HCT116 (cell line): ENCODE measurements at regions not wholly inside any gene's neighbourhood (a gene's known extent, or its start where the extent isn't known, plus 50 kb on each side); places are given as distances from the start of the nearest gene placed in this dataset.

Experiments
- ATAC-seq: fragments of 200-7000 bp; cut with Tn5 transposase; 2 replicates; pipeline ENCODE4 v1.9.1; 2020; ENCODE audit warnings: mild to moderate bottlenecking, moderate library complexity
- BruUV-seq: library from RNA; stranded (reverse); fragments of 400-500 nt; replicated peaks from 2 replicates; lab custom pipeline; 2021; lab: Mats Ljungman, UMichigan
- CTCF ChIA-PET: fragments of 300-600 bp; sonication (Branson Sonifier 250); formaldehyde crosslinking; loops from one replicate; lab custom pipeline; 2021; ENCODE audit warnings: antibody characterized with exemption; lab: Charles Lee
- POLR2A ChIA-PET: fragments of 300-600, 350-600 bp; sonication (Branson Sonifier 250); formaldehyde crosslinking; loops from one replicate; lab custom pipeline; 2021; ENCODE audit warnings: antibody characterized with exemption; lab: Charles Lee
- RAD21 ChIA-PET, 2 experiments: fragments of 300-600 bp; sonication (Branson Sonifier 250); formaldehyde crosslinking; loops; one replicate each; lab custom pipeline; 2023; ENCODE audit warnings: low total read pairs in 2 of 2; ENCODE audit not compliant: uncharacterized antibody in 2 of 2, unreplicated experiment in 2 of 2, low non-redundant PET in 1 of 2; lab: Charles Lee
- DNase-seq: peaks from one replicate; pipeline ENCODE4 v3.0.0-alpha.2; 2010; ENCODE audit warnings: low read depth, low spot score
- H2AFZ ChIP-seq: fragments of 200-600 bp; shearing (Covaris generic), sonication (generic); 2 replicates; pipeline ENCODE4 v1.6.1; 2017; ENCODE audit warnings: low read depth, mixed run types, mixed read lengths, antibody characterized with exemption, low read length; ENCODE audit not compliant: poor library complexity, severe bottlenecking
- H3K27ac ChIP-seq: 2 replicates; pipeline ENCODE4 v1.5.1; 2012; ENCODE audit warnings: low read depth, low read length
- H3K27me3 ChIP-seq: fragments of 200-600 bp; sonication (generic); 2 replicates; pipeline ENCODE4 v1.6.1; 2016; ENCODE audit warnings: mixed run types, low read length, mixed read lengths; ENCODE audit not compliant: insufficient read depth
- H3K36me3 ChIP-seq, 2 experiments: fragments of 200-500 bp in 1 of 2; fragments of 200-600 bp in 1 of 2; sonication (Bioruptor generic) in 1 of 2; sonication (generic) in 1 of 2; 2 replicates each; pipeline versions ENCODE4 v1.5.1 to v1.6.1; 2014 to 2016; ENCODE audit warnings: low read length in 2 of 2, inconsistent platforms in 1 of 2, mixed read lengths in 1 of 2, mixed run types in 1 of 2; ENCODE audit not compliant: insufficient read depth in 2 of 2, control insufficient read depth in 1 of 2
- H3K4me1 ChIP-seq, 2 experiments: fragments of 200-600 bp in 1 of 2; sonication (generic) in 1 of 2; 2 replicates each; pipeline versions ENCODE4 v1.5.1 to v1.6.1; 2012 to 2017; ENCODE audit warnings: low read length in 2 of 2, inconsistent platforms in 1 of 2, mild to moderate bottlenecking in 1 of 2, mixed read lengths in 1 of 2, mixed run types in 1 of 2, moderate library complexity in 1 of 2; ENCODE audit not compliant: insufficient read depth in 2 of 2, control insufficient read depth in 1 of 2
- H3K4me2 ChIP-seq: fragments of 200-600 bp; sonication (generic); 2 replicates; pipeline ENCODE4 v1.6.1; 2017; ENCODE audit warnings: mixed run types, low read length, mixed read lengths
- H3K4me3 ChIP-seq, 2 experiments: fragments of 200-600 bp in 1 of 2; sonication (generic) in 1 of 2; replicated peaks in 1 of 2; 2 replicates each; pipeline ENCODE4 v1.5.1; 2011 to 2016; ENCODE audit warnings: low read length in 2 of 2, control low read depth in 1 of 2, low read depth in 1 of 2, mild to moderate bottlenecking in 1 of 2, mixed read lengths in 1 of 2, mixed run types in 1 of 2
- H3K79me2 ChIP-seq: fragments of 200-600 bp; sonication (generic); 2 replicates; pipeline ENCODE4 v1.6.1; 2017; ENCODE audit warnings: mild to moderate bottlenecking, mixed run types, low read length, moderate library complexity, mixed read lengths; ENCODE audit not compliant: insufficient read depth
- H3K9ac ChIP-seq: fragments of 200-600 bp; sonication (generic); 2 replicates; pipeline ENCODE4 v1.6.1; 2016; ENCODE audit warnings: low read length, mixed read lengths
- H3K9me2 ChIP-seq: fragments of 200-600 bp; sonication (generic), shearing (Covaris generic); 2 replicates; pipeline ENCODE4 v1.6.1; 2017; ENCODE audit warnings: mixed run types, mild to moderate bottlenecking, moderate library complexity; ENCODE audit not compliant: insufficient read depth
- H3K9me3 ChIP-seq, 2 experiments: fragments of 200-500 bp in 1 of 2; fragments of 200-600 bp in 1 of 2; sonication (Bioruptor generic) in 1 of 2; sonication (generic) in 1 of 2; 2 replicates each; pipeline ENCODE4 v1.6.1; 2014 to 2017; ENCODE audit warnings: low read length in 2 of 2, mixed read lengths in 2 of 2, inconsistent platforms in 1 of 2, low read depth in 1 of 2, mild to moderate bottlenecking in 1 of 2, mixed run types in 1 of 2, moderate library complexity in 1 of 2; ENCODE audit not compliant: control insufficient read depth in 1 of 2, insufficient read depth in 1 of 2
- H4K20me1 ChIP-seq: fragments of 200-600 bp; sonication (generic), shearing (Covaris generic); 2 replicates; pipeline ENCODE4 v1.6.1; 2017; ENCODE audit warnings: mixed run types, mild to moderate bottlenecking, moderate library complexity; ENCODE audit not compliant: insufficient read depth
- CBX3 ChIP-seq: IDR thresholded peaks from 2 replicates; pipeline ENCODE4 v1.6.1; 2012; ENCODE audit warnings: low read depth
- CEBPB ChIP-seq: IDR thresholded peaks from 2 replicates; pipeline ENCODE4 v1.6.1; 2012; ENCODE audit warnings: low read depth
- EGR1 ChIP-seq: IDR thresholded peaks from 2 replicates; pipeline ENCODE4 v1.6.1; 2012; ENCODE audit warnings: low read depth
- ELF1 ChIP-seq: IDR thresholded peaks from 2 replicates; pipeline ENCODE4 v1.6.1; 2012; ENCODE audit warnings: low read depth, borderline replicate concordance
- EZH2 ChIP-seq: fragments of 200-600 bp; sonication (generic); IDR thresholded peaks from 2 replicates; pipeline ENCODE4 v1.6.1; 2017; ENCODE audit warnings: antibody characterized with exemption, mixed run types
- POLR2A ChIP-seq: IDR thresholded peaks from 2 replicates; pipeline ENCODE4 v1.7.0; 2011; ENCODE audit warnings: borderline replicate concordance; ENCODE audit not compliant: insufficient read depth, insufficient read length; ENCODE audit errors: extremely low read depth
- POLR2AphosphoS5 ChIP-seq: IDR thresholded peaks from 2 replicates; pipeline ENCODE4 v1.6.1; 2011; ENCODE audit warnings: mild to moderate bottlenecking, low read depth, low read length, moderate library complexity
- SIN3A ChIP-seq: IDR thresholded peaks from 2 replicates; pipeline ENCODE4 v1.6.1; 2012; ENCODE audit warnings: low read depth
- SP1 ChIP-seq: IDR thresholded peaks from 2 replicates; pipeline ENCODE4 v1.6.1; 2012; ENCODE audit warnings: low read depth
- YY1 ChIP-seq: IDR thresholded peaks from 2 replicates; pipeline ENCODE4 v1.6.1; 2011; ENCODE audit warnings: low read length, low read depth, moderate library complexity, mild to moderate bottlenecking; ENCODE audit not compliant: insufficient replicate concordance; ENCODE audit errors: extremely low read depth
- ZFX ChIP-seq: fragments of 450-650 bp; IDR thresholded peaks from 2 replicates; pipeline ENCODE4 v1.6.1; 2017
- ZNF274 ChIP-seq: fragments of 200-500 bp; sonication (Bioruptor generic); IDR thresholded peaks from 2 replicates; pipeline ENCODE4 v1.6.1; 2014; ENCODE audit warnings: mild to moderate bottlenecking, low read depth, low read length, inconsistent platforms
- intact Hi-C: fragments of 100-400 bp; cut with micrococcal nuclease; formaldehyde crosslinking; loops from 2 replicates; pipeline ENCODE4 v1.10.0; 2022
- TF ChIP-seq, protein P1 (sequence below): IDR thresholded peaks from 2 replicates; pipeline ENCODE4 v1.6.1; 2011; ENCODE audit warnings: mild to moderate bottlenecking, low read length, moderate library complexity; ENCODE audit not compliant: insufficient replicate concordance; ENCODE audit errors: extremely low read depth
- TF ChIP-seq, protein P2 (sequence below): IDR thresholded peaks from 2 replicates; pipeline ENCODE4 v1.6.1; 2012
- TF ChIP-seq, protein P3 (sequence below): IDR thresholded peaks from 2 replicates; pipeline ENCODE4 v1.6.1; 2012
- TF ChIP-seq, protein P4 (sequence below): IDR thresholded peaks from 2 replicates; pipeline ENCODE4 v1.6.1; 2012; ENCODE audit warnings: low read depth

DNA sequence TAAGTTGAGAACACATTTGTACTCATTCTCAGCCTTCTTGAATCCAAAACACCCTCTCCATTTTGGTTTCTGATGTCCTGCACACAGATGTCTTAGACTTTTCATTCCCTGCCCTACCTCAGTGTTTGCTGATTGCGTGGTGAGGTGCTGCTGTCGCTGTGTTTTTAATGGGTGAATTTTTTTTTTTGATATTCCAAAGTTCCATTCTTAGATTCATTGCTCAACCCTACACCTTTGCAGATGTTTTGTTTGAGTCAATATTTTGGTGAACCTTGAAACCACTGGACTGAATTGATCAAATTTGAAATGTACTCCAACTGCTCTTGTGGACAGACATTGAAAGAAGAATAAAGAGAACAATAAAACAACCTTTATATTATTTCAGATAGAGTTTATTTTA, 130.4 kb upstream of the DSEL start:
- no peaks in the 10 kb centered on the region for H3K36me3 ChIP-seq
- H3K4me1 ChIP-seq: no peaks in the 10 kb centered on the region
- no peak for ATAC-seq
- no peaks in the 10 kb centered on the region for H3K9me2 ChIP-seq
- ChIA-PET RAD21 (no interaction called here), CTCF (no interaction called here), POLR2A (no interaction called here)
- no peak overlapping the region for H3K27ac ChIP-seq
- no peaks in the 10 kb centered on the region for H3K79me2 ChIP-seq
- no peak for DNase-seq
- intact Hi-C loops: no loop called here
- no peaks in the 10 kb centered on the region for H3K27me3 ChIP-seq
- no peaks in the 10 kb centered on the region for H4K20me1 ChIP-seq
- no peak overlapping the region for H3K4me3 ChIP-seq
- no TSS peak for BruUV-seq
- H3K9me3 ChIP-seq: peaks cover 7 to 24% of the 10 kb centered on the region in 2 experiments; a peak in 3 of 4 replicates
- no peak overlapping the region for H3K4me2 ChIP-seq
- H3K9ac ChIP-seq: no peak overlapping the region
- TF ChIP-seq ELF1 (no peak), CBX3 (no peak), ZFX (no peak), ZNF274 (no peak), POLR2A (no peak), SP1 (no peak), EGR1 (no peak)
- TF ChIP-seq, protein P1, sequence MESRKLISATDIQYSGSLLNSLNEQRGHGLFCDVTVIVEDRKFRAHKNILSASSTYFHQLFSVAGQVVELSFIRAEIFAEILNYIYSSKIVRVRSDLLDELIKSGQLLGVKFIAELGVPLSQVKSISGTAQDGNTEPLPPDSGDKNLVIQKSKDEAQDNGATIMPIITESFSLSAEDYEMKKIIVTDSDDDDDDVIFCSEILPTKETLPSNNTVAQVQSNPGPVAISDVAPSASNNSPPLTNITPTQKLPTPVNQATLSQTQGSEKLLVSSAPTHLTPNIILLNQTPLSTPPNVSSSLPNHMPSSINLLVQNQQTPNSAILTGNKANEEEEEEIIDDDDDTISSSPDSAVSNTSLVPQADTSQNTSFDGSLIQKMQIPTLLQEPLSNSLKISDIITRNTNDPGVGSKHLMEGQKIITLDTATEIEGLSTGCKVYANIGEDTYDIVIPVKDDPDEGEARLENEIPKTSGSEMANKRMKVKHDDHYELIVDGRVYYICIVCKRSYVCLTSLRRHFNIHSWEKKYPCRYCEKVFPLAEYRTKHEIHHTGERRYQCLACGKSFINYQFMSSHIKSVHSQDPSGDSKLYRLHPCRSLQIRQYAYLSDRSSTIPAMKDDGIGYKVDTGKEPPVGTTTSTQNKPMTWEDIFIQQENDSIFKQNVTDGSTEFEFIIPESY: no peak
- TF ChIP-seq, protein P2, sequence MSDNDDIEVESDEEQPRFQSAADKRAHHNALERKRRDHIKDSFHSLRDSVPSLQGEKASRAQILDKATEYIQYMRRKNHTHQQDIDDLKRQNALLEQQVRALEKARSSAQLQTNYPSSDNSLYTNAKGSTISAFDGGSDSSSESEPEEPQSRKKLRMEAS: no peak
- TF ChIP-seq, all 23 proteins: peak for 0
- H2AFZ ChIP-seq: no peak overlapping the region

DNA sequence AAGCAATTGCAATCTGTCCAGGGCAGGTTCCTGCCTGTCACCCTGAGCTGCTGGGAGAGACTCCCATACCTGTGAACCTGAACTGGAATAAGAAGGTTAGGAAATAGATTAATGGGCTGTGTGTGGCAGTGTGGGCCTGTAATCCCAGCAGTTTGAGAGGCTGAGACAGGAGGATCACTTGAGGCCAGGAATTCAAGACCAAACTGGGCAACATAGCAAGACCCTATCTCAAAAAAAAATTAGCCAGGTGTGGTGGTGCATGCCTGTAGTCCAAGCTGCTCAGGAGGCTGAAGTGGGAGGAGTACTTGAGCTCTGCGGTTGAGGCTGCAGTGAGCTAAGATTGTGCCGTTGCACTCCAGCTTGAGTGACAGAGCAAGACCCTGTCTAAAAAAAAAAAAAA, 127.7 kb upstream of the DSEL start:
- no peak for ATAC-seq
- no peak for TF ChIP-seq ZNF274
- TF ChIP-seq POLR2AphosphoS5: no peak
- TF ChIP-seq, protein P3, sequence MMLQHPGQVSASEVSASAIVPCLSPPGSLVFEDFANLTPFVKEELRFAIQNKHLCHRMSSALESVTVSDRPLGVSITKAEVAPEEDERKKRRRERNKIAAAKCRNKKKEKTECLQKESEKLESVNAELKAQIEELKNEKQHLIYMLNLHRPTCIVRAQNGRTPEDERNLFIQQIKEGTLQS: no peak
- no peak for TF ChIP-seq CEBPB
- TF ChIP-seq, protein P4, sequence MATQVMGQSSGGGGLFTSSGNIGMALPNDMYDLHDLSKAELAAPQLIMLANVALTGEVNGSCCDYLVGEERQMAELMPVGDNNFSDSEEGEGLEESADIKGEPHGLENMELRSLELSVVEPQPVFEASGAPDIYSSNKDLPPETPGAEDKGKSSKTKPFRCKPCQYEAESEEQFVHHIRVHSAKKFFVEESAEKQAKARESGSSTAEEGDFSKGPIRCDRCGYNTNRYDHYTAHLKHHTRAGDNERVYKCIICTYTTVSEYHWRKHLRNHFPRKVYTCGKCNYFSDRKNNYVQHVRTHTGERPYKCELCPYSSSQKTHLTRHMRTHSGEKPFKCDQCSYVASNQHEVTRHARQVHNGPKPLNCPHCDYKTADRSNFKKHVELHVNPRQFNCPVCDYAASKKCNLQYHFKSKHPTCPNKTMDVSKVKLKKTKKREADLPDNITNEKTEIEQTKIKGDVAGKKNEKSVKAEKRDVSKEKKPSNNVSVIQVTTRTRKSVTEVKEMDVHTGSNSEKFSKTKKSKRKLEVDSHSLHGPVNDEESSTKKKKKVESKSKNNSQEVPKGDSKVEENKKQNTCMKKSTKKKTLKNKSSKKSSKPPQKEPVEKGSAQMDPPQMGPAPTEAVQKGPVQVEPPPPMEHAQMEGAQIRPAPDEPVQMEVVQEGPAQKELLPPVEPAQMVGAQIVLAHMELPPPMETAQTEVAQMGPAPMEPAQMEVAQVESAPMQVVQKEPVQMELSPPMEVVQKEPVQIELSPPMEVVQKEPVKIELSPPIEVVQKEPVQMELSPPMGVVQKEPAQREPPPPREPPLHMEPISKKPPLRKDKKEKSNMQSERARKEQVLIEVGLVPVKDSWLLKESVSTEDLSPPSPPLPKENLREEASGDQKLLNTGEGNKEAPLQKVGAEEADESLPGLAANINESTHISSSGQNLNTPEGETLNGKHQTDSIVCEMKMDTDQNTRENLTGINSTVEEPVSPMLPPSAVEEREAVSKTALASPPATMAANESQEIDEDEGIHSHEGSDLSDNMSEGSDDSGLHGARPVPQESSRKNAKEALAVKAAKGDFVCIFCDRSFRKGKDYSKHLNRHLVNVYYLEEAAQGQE: no peak
- TF ChIP-seq SIN3A: no peak
- TF ChIP-seq, protein P2: no peak
- no peak for TF ChIP-seq POLR2A
- TF ChIP-seq YY1: no peak
- no peak for TF ChIP-seq EZH2
- no peak for TF ChIP-seq CBX3

More for the DNA sequence above, 127.7 kb upstream of the DSEL start:
- DNase-seq: no peak
- no peaks in the 10 kb centered on the region for H3K4me1 ChIP-seq
- H3K27ac ChIP-seq: no peak overlapping the region
- BruUV-seq: no TSS peak
- no peak overlapping the region for H2AFZ ChIP-seq
- no peak overlapping the region for H3K4me2 ChIP-seq
- no peaks in the 10 kb centered on the region for H4K20me1 ChIP-seq
- RAD21 ChIA-PET: no interaction called here
- POLR2A ChIA-PET: no interaction called here
- no peak overlapping the region for H3K4me3 ChIP-seq
- peaks cover 0 to 20% of the 10 kb centered on the region in 2 experiments; a peak in 1 of 4 replicates for H3K9me3 ChIP-seq
- H3K27me3 ChIP-seq: no peaks in the 10 kb centered on the region
- no peaks in the 10 kb centered on the region for H3K9me2 ChIP-seq
- H3K79me2 ChIP-seq: no peaks in the 10 kb centered on the region
- H3K9ac ChIP-seq: no peak overlapping the region
- intact Hi-C loops: no loop called here
- CTCF ChIA-PET: no interaction called here
- H3K36me3 ChIP-seq: no peaks in the 10 kb centered on the region
